CD8-positive, alpha-beta memory T cell (primary cell): ENCODE measurements at regions not wholly inside any gene's neighbourhood (a gene's known extent, or its start where the extent isn't known, plus 50 kb on each side); places are given as distances from the start of the nearest gene placed in this dataset.

Source experiments
- CTCF ChIA-PET: fragments of 350-600 bp; sonication (Branson Sonifier 250); formaldehyde crosslinking; loops from one replicate; lab custom pipeline; 2021; ENCODE audit warnings: antibody characterized with exemption; lab: Charles Lee
- POLR2A ChIA-PET: fragments of 350-600 bp; sonication (Branson Sonifier 250); formaldehyde crosslinking; loops from one replicate; lab custom pipeline; 2021; ENCODE audit warnings: antibody characterized with exemption; lab: Charles Lee
- DNase-seq, 5 donors: peaks; one replicate each; pipeline versions ENCODE4 v3.0.0 to v3.0.0-alpha.2; 2020 to 2022; ENCODE audit warnings: mixed read lengths in 1 of 5
- H3K27ac ChIP-seq: one replicate; pipeline ENCODE4 v1.7.0; 2013; ENCODE audit warnings: low read depth, mild to moderate bottlenecking, low read length, moderate library complexity
- H3K27me3 ChIP-seq: 2 replicates; pipeline ENCODE4 v1.7.0; 2013; ENCODE audit warnings: low read length, mild to moderate bottlenecking; ENCODE audit not compliant: insufficient read depth, poor library complexity, severe bottlenecking
- H3K36me3 ChIP-seq: 2 replicates; pipeline ENCODE4 v1.7.0; 2013; ENCODE audit warnings: mild to moderate bottlenecking, low read length, moderate library complexity; ENCODE audit not compliant: insufficient read depth
- H3K4me1 ChIP-seq: 2 replicates; pipeline ENCODE4 v1.7.0; 2013; ENCODE audit warnings: mild to moderate bottlenecking, low read length, moderate library complexity; ENCODE audit not compliant: insufficient read depth
- H3K4me3 ChIP-seq: 2 replicates; pipeline ENCODE4 v1.7.0; 2013; ENCODE audit warnings: mild to moderate bottlenecking, low read length
- H3K9me3 ChIP-seq: 2 replicates; pipeline ENCODE4 v1.7.0; 2013; ENCODE audit warnings: mild to moderate bottlenecking, low read length
- H3K27ac Mint-ChIP-seq, 8 donors: one replicate each; pipeline ENCODE4 v1.8.0; 2020 to 2021; ENCODE audit warnings: mixed read lengths in 8 of 8, mild to moderate bottlenecking in 6 of 8, inconsistent platforms in 3 of 8, moderate library complexity in 3 of 8
- H3K27me3 Mint-ChIP-seq, 2 donors: one replicate each; pipeline ENCODE4 v1.8.0; 2020 to 2021; ENCODE audit warnings: mixed read lengths in 2 of 2, mild to moderate bottlenecking in 1 of 2, moderate library complexity in 1 of 2
- H3K36me3 Mint-ChIP-seq, 3 donors: one replicate each; pipeline ENCODE4 v1.8.0; 2020 to 2021; ENCODE audit warnings: mixed read lengths in 3 of 3, inconsistent platforms in 1 of 3, mild to moderate bottlenecking in 1 of 3
- H3K4me1 Mint-ChIP-seq, 3 donors: one replicate each; pipeline ENCODE4 v1.8.0; 2020 to 2021; ENCODE audit warnings: mixed read lengths in 3 of 3, inconsistent platforms in 1 of 3, mild to moderate bottlenecking in 1 of 3
- H3K4me3 Mint-ChIP-seq, 7 donors: one replicate each; pipeline ENCODE4 v1.8.0; 2020 to 2021; ENCODE audit warnings: mixed read lengths in 7 of 7, mild to moderate bottlenecking in 6 of 7, moderate library complexity in 4 of 7, inconsistent platforms in 2 of 7
- H3K9me3 Mint-ChIP-seq, 5 donors: one replicate each; pipeline ENCODE4 v1.8.0; 2020 to 2022; ENCODE audit warnings: mixed read lengths in 5 of 5, mild to moderate bottlenecking in 3 of 5, moderate library complexity in 2 of 5, inconsistent platforms in 1 of 5

GRCh38 chr2:217650229-217650628 is 352.6 kb downstream of the TNS1 start:
- Histone ChIP-seq H3K9me3 (no peaks in the 10 kb centered on the region), H3K27ac (no peak overlapping the region), H3K4me3 (no peak overlapping the region), H3K4me1 (no peaks in the 10 kb centered on the region), H3K36me3 (no peaks in the 10 kb centered on the region), H3K27me3 (no peaks in the 10 kb centered on the region)
- peaks cover 0 to 1% of the 10 kb centered on the region in 2 donors for H3K27me3 Mint-ChIP-seq
- POLR2A ChIA-PET = no interaction called here
- peaks cover 0 to 4% (median 0%) of the 10 kb centered on the region in 3 donors for H3K4me1 Mint-ChIP-seq
- peaks cover 0 to 3% (median 0%) of the 10 kb centered on the region in 3 donors for H3K36me3 Mint-ChIP-seq
- CTCF ChIA-PET = interaction anchor here (0.7 to 1.3 kb wide), 7 partner anchors 9 to 65 kb away, joined by 3 to 4 read pairs (median 3); no protein-coding TSS in a partner anchor
- no peak overlapping the region for H3K27ac Mint-ChIP-seq
- peaks cover 0 to 2% (median 0%) of the 10 kb centered on the region in 5 donors for H3K9me3 Mint-ChIP-seq
- no peak for DNase-seq
- H3K4me3 Mint-ChIP-seq = no peak overlapping the region

DNA sequence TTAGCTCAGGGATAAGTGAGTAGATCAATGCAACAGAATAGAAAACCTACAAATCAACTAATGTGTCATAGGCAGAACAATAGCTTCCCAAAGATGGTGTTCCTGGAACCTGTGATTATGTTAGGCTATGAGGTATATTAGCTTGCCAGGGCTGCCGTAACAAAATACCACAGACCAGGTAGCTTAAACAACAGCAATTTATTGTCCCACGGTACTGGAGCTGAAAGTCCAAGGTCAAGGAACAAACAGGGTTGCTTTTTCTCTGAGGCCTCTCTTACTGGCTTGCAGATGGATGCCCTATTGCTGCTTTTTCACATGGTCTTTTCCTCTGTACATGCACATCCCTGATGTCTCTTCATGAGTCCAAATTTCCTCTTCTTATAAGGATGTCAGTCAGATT is 354.9 kb downstream of the TNS1 start:
- Mint-ChIP-seq H3K4me1 (peaks cover 0 to 4% (median 0%) of the 10 kb centered on the region in 3 donors), H3K4me3 (no peak overlapping the region), H3K9me3 (peaks cover 0 to 2% (median 0%) of the 10 kb centered on the region in 5 donors), H3K27ac (no peak overlapping the region), H3K27me3 (peaks cover 0 to 1% of the 10 kb centered on the region in 2 donors), H3K36me3 (peaks cover 0 to 3% (median 0%) of the 10 kb centered on the region in 3 donors)
- no peak for DNase-seq
- Histone ChIP-seq H3K27me3 (no peaks in the 10 kb centered on the region), H3K36me3 (no peaks in the 10 kb centered on the region), H3K27ac (no peak overlapping the region), H3K4me1 (no peaks in the 10 kb centered on the region), H3K4me3 (no peak overlapping the region), H3K9me3 (no peaks in the 10 kb centered on the region)
- ChIA-PET CTCF (interaction anchor here (0.9 kb wide), 1 partner anchor 40 kb away, joined by 3 read pairs; no protein-coding TSS in a partner anchor), POLR2A (no interaction called here)

DNA sequence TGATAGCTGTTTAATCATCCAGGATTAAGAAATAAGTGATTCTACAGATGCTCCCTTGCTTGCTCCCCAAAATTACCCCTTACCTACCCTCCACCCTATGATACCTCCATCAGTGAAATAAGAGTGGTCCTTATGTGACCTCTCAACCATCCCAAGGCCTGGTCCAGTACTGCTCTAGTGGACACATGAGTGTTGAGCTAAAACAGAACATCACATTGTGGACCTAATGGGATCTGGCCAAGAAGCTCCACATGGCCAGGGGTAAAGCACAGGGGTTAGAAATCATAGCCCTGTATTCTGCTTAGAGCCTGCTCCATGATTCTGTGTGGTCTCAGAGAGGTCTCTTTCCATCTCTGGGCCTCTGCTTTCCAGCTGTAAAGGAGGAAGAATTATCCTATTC is 355.6 kb downstream of the TNS1 start:
- Mint-ChIP-seq H3K9me3 (peaks cover 0 to 2% (median 0%) of the 10 kb centered on the region in 5 donors), H3K27me3 (peaks cover 0 to 1% of the 10 kb centered on the region in 2 donors), H3K36me3 (peaks cover 0 to 3% (median 0%) of the 10 kb centered on the region in 3 donors), H3K4me3 (no peak overlapping the region), H3K27ac (no peak overlapping the region), H3K4me1 (peaks cover 0 to 4% (median 0%) of the 10 kb centered on the region in 3 donors)
- ChIA-PET POLR2A (no interaction called here), CTCF (interaction anchor here (0.9 to 1.2 kb wide), 2 partner anchors 13 to 39 kb away, joined by 3 read pairs; no protein-coding TSS in a partner anchor)
- H3K4me3 ChIP-seq = no peak overlapping the region
- H3K36me3 ChIP-seq = no peaks in the 10 kb centered on the region
- no peaks in the 10 kb centered on the region for H3K4me1 ChIP-seq
- H3K27ac ChIP-seq = no peak overlapping the region
- H3K9me3 ChIP-seq = no peaks in the 10 kb centered on the region
- DNase-seq = no peak
- H3K27me3 ChIP-seq = no peaks in the 10 kb centered on the region

DNA sequence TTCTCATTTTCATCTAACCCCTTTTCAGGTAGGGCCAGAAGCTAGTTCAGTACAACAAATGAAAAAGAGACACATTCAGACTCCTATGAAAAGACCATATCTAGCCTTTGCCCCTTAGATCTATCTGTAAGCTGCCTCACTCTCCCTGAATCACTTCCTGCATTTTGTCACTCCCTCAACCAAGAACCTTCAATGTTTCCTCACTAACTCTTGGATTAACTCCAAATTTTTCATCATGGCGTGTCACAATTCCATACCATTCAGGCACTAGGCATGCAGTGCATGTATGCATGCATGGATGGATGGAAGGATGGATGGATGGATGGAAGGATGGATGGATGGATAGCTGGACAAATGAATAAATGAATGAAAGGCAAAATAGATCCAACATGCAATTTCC is 356.9 kb downstream of the TNS1 start:
- H3K36me3 ChIP-seq = no peaks in the 10 kb centered on the region
- H3K27me3 ChIP-seq = no peaks in the 10 kb centered on the region
- H3K9me3 ChIP-seq = no peaks in the 10 kb centered on the region
- CTCF ChIA-PET = no interaction called here
- peaks cover 0 to 1% of the 10 kb centered on the region in 2 donors for H3K27me3 Mint-ChIP-seq
- H3K36me3 Mint-ChIP-seq = peaks cover 0 to 3% (median 0%) of the 10 kb centered on the region in 3 donors
- POLR2A ChIA-PET = no interaction called here
- DNase-seq = no peak
- peaks cover 0 to 2% (median 0%) of the 10 kb centered on the region in 5 donors for H3K9me3 Mint-ChIP-seq
- no peak overlapping the region for H3K4me3 ChIP-seq
- H3K4me3 Mint-ChIP-seq = no peak overlapping the region
- peaks cover 0 to 3% (median 0%) of the 10 kb centered on the region in 3 donors for H3K4me1 Mint-ChIP-seq
- H3K27ac ChIP-seq = no peak overlapping the region
- no peaks in the 10 kb centered on the region for H3K4me1 ChIP-seq
- no peak overlapping the region for H3K27ac Mint-ChIP-seq

DNA sequence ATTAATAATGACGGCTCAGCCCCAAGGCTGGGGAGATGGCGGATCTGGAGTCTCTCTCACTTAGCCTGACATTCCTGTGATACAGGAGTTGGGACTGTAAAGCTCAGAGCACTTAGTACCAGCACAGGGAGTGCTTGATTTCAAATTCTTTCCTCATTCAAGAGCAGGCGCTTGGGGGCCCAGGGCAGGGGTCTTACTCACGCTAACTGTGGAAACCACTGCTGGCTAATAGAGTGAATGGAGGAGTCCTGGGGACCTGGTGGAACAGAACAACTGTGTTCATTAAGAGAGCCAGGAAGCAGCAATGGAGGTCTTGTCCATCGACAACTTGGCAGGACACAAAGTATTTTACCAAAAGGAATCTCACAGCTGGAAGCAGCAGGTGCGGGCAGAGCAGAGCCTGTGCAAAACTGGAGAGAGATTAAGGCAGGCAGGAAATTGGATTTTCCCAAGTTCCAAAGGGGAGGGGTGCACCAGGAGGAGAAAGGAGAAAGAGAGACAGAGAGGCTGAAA is 358.9 kb downstream of the TNS1 start:
- Histone ChIP-seq H3K4me3 (no peak overlapping the region), H3K4me1 (no peaks in the 10 kb centered on the region), H3K9me3 (no peaks in the 10 kb centered on the region), H3K36me3 (no peaks in the 10 kb centered on the region), H3K27me3 (no peaks in the 10 kb centered on the region), H3K27ac (no peak overlapping the region)
- no peak overlapping the region for H3K4me3 Mint-ChIP-seq
- H3K36me3 Mint-ChIP-seq = peaks cover 0 to 3% (median 0%) of the 10 kb centered on the region in 3 donors
- peaks cover 0 to 2% (median 0%) of the 10 kb centered on the region in 5 donors for H3K9me3 Mint-ChIP-seq
- H3K27ac Mint-ChIP-seq = no peak overlapping the region
- CTCF ChIA-PET = no interaction called here
- no peaks in the 10 kb centered on the region for H3K4me1 Mint-ChIP-seq
- POLR2A ChIA-PET = no interaction called here
- DNase-seq = no peak
- H3K27me3 Mint-ChIP-seq = peaks cover 0 to 1% of the 10 kb centered on the region in 2 donors

- no peak overlapping the region for H3K27ac ChIP-seq
- H3K9me3 ChIP-seq = no peaks in the 10 kb centered on the region
- peaks cover 0 to 2% (median 0%) of the 10 kb centered on the region in 5 donors for H3K9me3 Mint-ChIP-seq
- DNase-seq = no peak
- no peak overlapping the region for H3K27ac Mint-ChIP-seq
- no peak overlapping the region for H3K4me3 Mint-ChIP-seq
- H3K27me3 ChIP-seq = no peaks in the 10 kb centered on the region
- H3K4me1 ChIP-seq = no peaks in the 10 kb centered on the region
- CTCF ChIA-PET = no interaction called here
- no peaks in the 10 kb centered on the region for H3K36me3 ChIP-seq
- no peak overlapping the region for H3K4me3 ChIP-seq
- peaks cover 0 to 3% (median 0%) of the 10 kb centered on the region in 3 donors for H3K36me3 Mint-ChIP-seq
- no peaks in the 10 kb centered on the region for H3K27me3 Mint-ChIP-seq
- no peaks in the 10 kb centered on the region for H3K4me1 Mint-ChIP-seq
- POLR2A ChIA-PET = no interaction called here
Measured at GRCh38 chr2:217642944-217643343, 359.9 kb downstream of the TNS1 start.

GRCh38 chr2:217641960-217642359 is 360.8 kb downstream of the TNS1 start:
- POLR2A ChIA-PET = no interaction called here
- DNase-seq = no peak
- no peak overlapping the region for H3K27ac ChIP-seq
- H3K36me3 Mint-ChIP-seq = peaks cover 0 to 3% (median 0%) of the 10 kb centered on the region in 3 donors
- H3K4me3 ChIP-seq = no peak overlapping the region
- H3K4me3 Mint-ChIP-seq = no peak overlapping the region
- H3K27me3 ChIP-seq = no peaks in the 10 kb centered on the region
- H3K9me3 ChIP-seq = no peaks in the 10 kb centered on the region
- no peaks in the 10 kb centered on the region for H3K4me1 ChIP-seq
- H3K4me1 Mint-ChIP-seq = no peaks in the 10 kb centered on the region
- CTCF ChIA-PET = interaction anchor here (1.1 kb wide), 1 partner anchor 8 kb away, joined by 3 read pairs; no protein-coding TSS in a partner anchor
- no peaks in the 10 kb centered on the region for H3K9me3 Mint-ChIP-seq
- H3K36me3 ChIP-seq = no peaks in the 10 kb centered on the region
- H3K27me3 Mint-ChIP-seq = no peaks in the 10 kb centered on the region
- H3K27ac Mint-ChIP-seq = no peak overlapping the region

DNA sequence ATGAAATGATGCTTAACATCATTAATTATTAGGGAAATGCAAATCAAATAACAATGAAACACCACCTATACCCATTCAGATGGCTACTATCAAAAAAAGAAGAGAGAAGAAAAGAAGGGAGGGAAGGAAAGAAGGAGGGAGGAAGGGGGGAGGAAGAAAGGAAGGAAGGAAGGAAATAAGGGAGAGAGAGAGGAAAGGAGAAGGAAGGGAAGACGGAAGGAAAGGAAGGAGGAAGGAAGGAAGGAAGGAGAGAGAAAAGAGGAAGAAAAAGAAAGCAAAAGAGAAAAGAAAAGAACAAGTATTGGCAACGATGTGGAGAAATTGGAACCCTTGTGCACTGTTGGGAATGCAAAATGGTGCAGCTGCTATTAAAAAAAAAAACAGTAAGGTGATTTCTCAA is 363.3 kb downstream of the TNS1 start:
- H3K4me3 Mint-ChIP-seq = no peak overlapping the region
- H3K27me3 Mint-ChIP-seq = peaks cover 3 to 8% of the 10 kb centered on the region in 2 donors
- Histone ChIP-seq H3K4me1 (no peaks in the 10 kb centered on the region), H3K9me3 (no peaks in the 10 kb centered on the region), H3K36me3 (no peaks in the 10 kb centered on the region), H3K27ac (no peak overlapping the region), H3K27me3 (no peaks in the 10 kb centered on the region), H3K4me3 (no peak overlapping the region)
- no peaks in the 10 kb centered on the region for H3K4me1 Mint-ChIP-seq
- CTCF ChIA-PET = no interaction called here
- no peaks in the 10 kb centered on the region for H3K36me3 Mint-ChIP-seq
- POLR2A ChIA-PET = no interaction called here
- peak overlapping the region in 1 of 8 donors; percentile 87 for H3K27ac Mint-ChIP-seq
- DNase-seq = no peak
- no peaks in the 10 kb centered on the region for H3K9me3 Mint-ChIP-seq
